ENCODE measurements at regions not wholly inside any gene's neighbourhood (a gene's known extent, or its start where the extent isn't known, plus 50 kb on each side); places are given as distances from the start of the nearest gene placed in this dataset.
A peak's percentile ranks its signal among the peaks of the same experiment; 100 is the strongest.

GRCh38 chr13:89965252-89965651 is 1382.2 kb upstream of the MIR17HG start (continued):
- TF ChIP-seq REST (IDR thresholded peaks at IDR 0.05; ENCODE audit: unreplicated experiment) (no peak), EZH2phosphoT487 (IDR thresholded peaks at IDR 0.05; ENCODE audit: unreplicated experiment) (no peak), ZNF462 (CRISPR knock-in tag; IDR thresholded peaks at IDR 0.05) (no peak), CREB1 (CRISPR knock-in tag; IDR thresholded peaks at IDR 0.05; ENCODE audit: low read depth) (no peak)

GRCh38 chr13:89966524-89966923 is 1381.0 kb upstream of the MIR17HG start:
- Mint-ChIP-seq H3K4me1 (peaks cover 11% of the 10 kb centered on the region; the same call in 2 of the 3 replicates), H3K27me3 (ENCODE audit: insufficient read depth, low read depth, poor library complexity) (no peaks in the 10 kb centered on the region), H3K36me3 (ENCODE audit: low read depth) (no peaks in the 10 kb centered on the region), H3K4me3 (no peak overlapping the region), H3K27ac (no peak overlapping the region), H3K9me3 (no peaks in the 10 kb centered on the region)
- H3K27ac ChIP-seq (ENCODE audit: low read depth) = no peak overlapping the region
- H3K27me3 ChIP-seq (ENCODE audit: insufficient read depth) = peaks cover 46% of the 10 kb centered on the region
- DNase-seq (ENCODE audit: low spot score) (peak; percentile 29), ATAC-seq (peak; percentile 74)
- H3K36me3 ChIP-seq (ENCODE audit: insufficient read depth) = no peaks in the 10 kb centered on the region
- H3F3A ChIP-seq (replicated peaks; ENCODE audit: low read depth) = no peaks in the 10 kb centered on the region
- peak overlapping the region; percentile 77 for H2AFZ ChIP-seq
- H3K4me1 ChIP-seq (ENCODE audit: insufficient read depth) = no peaks in the 10 kb centered on the region; the same call in 1 of the 2 replicates
- H3K79me2 ChIP-seq (replicated peaks; ENCODE audit: insufficient read depth) = no peaks in the 10 kb centered on the region
- no peak overlapping the region for H3K4me3 ChIP-seq
- no peak overlapping the region for H3K4me2 ChIP-seq
- H4K20me1 ChIP-seq (replicated peaks; ENCODE audit: insufficient read depth) = no peaks in the 10 kb centered on the region
- H3K9me2 ChIP-seq (ENCODE audit: insufficient read depth) = no peaks in the 10 kb centered on the region
- TF ChIP-seq STAT1 (IDR thresholded peaks at IDR 0.05; ENCODE audit: unreplicated experiment) (no peak), ZNF462 (CRISPR knock-in tag; IDR thresholded peaks at IDR 0.05) (no peak), EZH2phosphoT487 (IDR thresholded peaks at IDR 0.05; ENCODE audit: unreplicated experiment) (no peak)

Data from GM23338 (cell line).